ENCODE measurements at regions not wholly inside any gene's neighbourhood (a gene's known extent, or its start where the extent isn't known, plus 50 kb on each side); places are given as distances from the start of the nearest gene placed in this dataset.
"Not testable (repeated sequence)": the region's sequence is repeated elsewhere in the genome, so short reads cannot be mapped to it uniquely, and the experiment has no call there.

GRCh38 chr10:28768227-28768626 is 90.9 kb downstream of the BAMBI start:
- CTCF ChIA-PET, result no interaction called here
- intact Hi-C loops (cut with micrococcal nuclease; ENCODE audit: unreplicated experiment), result no loop called here
- POLR2A ChIA-PET, result no interaction called here

GRCh38 chr10:28769091-28769604 is 91.8 kb downstream of the BAMBI start:
- DNase-seq (ENCODE audit: low read depth, low spot score) (no peak), ATAC-seq (no peak)
- BruUV-seq (replicated peaks), result no TSS peak
- Histone ChIP-seq H3K4me3 (ENCODE audit: low read depth in 2 of 2, low read length in 2 of 2) (no peak overlapping the region), H3K27me3 (ENCODE audit: control insufficient read depth, insufficient read depth, low read length) (no peaks in the 10 kb centered on the region), H3K36me3 (ENCODE audit: control insufficient read depth, insufficient read depth, low read length) (no peaks in the 10 kb centered on the region), H3K9me3 (ENCODE audit: control insufficient read depth, insufficient read depth, low read depth, low read length) (no peaks in the 10 kb centered on the region), H3K4me1 (ENCODE audit: control insufficient read depth, insufficient read depth, low read length) (no peaks in the 10 kb centered on the region), H3K27ac (ENCODE audit: low read length) (no peak overlapping the region)
- POLR2A ChIA-PET, result no interaction called here
- in situ Hi-C loops (cut with HindIII; ENCODE audit: low pct_unique_long_range_greater_than_20kb, low sequenced_read_pairs) (no loop called here), intact Hi-C loops (cut with micrococcal nuclease; ENCODE audit: unreplicated experiment) (no loop called here)
- CTCF ChIA-PET, result no interaction called here
- no peak for TF ChIP-seq POLR2AphosphoS5 (IDR thresholded peaks at IDR 0.05; ENCODE audit: low read depth, low read length)
- no peak for TF ChIP-seq TCF7L2 (IDR thresholded peaks at IDR 0.05; ENCODE audit: low read depth, low read length)
- TF ChIP-seq SIN3A (IDR thresholded peaks at IDR 0.05; ENCODE audit: borderline replicate concordance, insufficient read depth, low read depth, low read length), result no peak
- TF ChIP-seq, protein P1, sequence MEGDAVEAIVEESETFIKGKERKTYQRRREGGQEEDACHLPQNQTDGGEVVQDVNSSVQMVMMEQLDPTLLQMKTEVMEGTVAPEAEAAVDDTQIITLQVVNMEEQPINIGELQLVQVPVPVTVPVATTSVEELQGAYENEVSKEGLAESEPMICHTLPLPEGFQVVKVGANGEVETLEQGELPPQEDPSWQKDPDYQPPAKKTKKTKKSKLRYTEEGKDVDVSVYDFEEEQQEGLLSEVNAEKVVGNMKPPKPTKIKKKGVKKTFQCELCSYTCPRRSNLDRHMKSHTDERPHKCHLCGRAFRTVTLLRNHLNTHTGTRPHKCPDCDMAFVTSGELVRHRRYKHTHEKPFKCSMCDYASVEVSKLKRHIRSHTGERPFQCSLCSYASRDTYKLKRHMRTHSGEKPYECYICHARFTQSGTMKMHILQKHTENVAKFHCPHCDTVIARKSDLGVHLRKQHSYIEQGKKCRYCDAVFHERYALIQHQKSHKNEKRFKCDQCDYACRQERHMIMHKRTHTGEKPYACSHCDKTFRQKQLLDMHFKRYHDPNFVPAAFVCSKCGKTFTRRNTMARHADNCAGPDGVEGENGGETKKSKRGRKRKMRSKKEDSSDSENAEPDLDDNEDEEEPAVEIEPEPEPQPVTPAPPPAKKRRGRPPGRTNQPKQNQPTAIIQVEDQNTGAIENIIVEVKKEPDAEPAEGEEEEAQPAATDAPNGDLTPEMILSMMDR (IDR thresholded peaks at IDR 0.05), result no peak
- TF ChIP-seq REST (IDR thresholded peaks at IDR 0.05; ENCODE audit: insufficient read depth in 1 of 2, low read depth in 2 of 2, low read length in 1 of 2), result no peak

More at GRCh38 chr10:28768227-28768626, 90.9 kb downstream of the BAMBI start:
- H3K4me3 ChIP-seq (ENCODE audit: low read depth in 2 of 2, low read length in 2 of 2), result no peak overlapping the region
- in situ Hi-C loops (cut with HindIII; ENCODE audit: low pct_unique_long_range_greater_than_20kb, low sequenced_read_pairs), result no loop called here
- TF ChIP-seq POLR2AphosphoS5 (IDR thresholded peaks at IDR 0.05; ENCODE audit: low read depth, low read length) (no peak), TCF7L2 (IDR thresholded peaks at IDR 0.05; ENCODE audit: low read depth, low read length) (no peak), REST (IDR thresholded peaks at IDR 0.05; ENCODE audit: insufficient read depth in 1 of 2, low read depth in 2 of 2, low read length in 1 of 2) (no peak), SIN3A (IDR thresholded peaks at IDR 0.05; ENCODE audit: borderline replicate concordance, insufficient read depth, low read depth, low read length) (no peak)
- TF ChIP-seq, protein P1 (IDR thresholded peaks at IDR 0.05), result no peak
- no peaks in the 10 kb centered on the region for H3K36me3 ChIP-seq (ENCODE audit: control insufficient read depth, insufficient read depth, low read length)
- BruUV-seq (replicated peaks), result no TSS peak
- ATAC-seq (no peak), DNase-seq (ENCODE audit: low read depth, low spot score) (no peak)
- H3K27ac ChIP-seq (ENCODE audit: low read length), result no peak overlapping the region
- H3K27me3 ChIP-seq (ENCODE audit: control insufficient read depth, insufficient read depth, low read length), result no peaks in the 10 kb centered on the region
- no peaks in the 10 kb centered on the region for H3K9me3 ChIP-seq (ENCODE audit: control insufficient read depth, insufficient read depth, low read depth, low read length)
- H3K4me1 ChIP-seq (ENCODE audit: control insufficient read depth, insufficient read depth, low read length), result no peaks in the 10 kb centered on the region

DNA sequence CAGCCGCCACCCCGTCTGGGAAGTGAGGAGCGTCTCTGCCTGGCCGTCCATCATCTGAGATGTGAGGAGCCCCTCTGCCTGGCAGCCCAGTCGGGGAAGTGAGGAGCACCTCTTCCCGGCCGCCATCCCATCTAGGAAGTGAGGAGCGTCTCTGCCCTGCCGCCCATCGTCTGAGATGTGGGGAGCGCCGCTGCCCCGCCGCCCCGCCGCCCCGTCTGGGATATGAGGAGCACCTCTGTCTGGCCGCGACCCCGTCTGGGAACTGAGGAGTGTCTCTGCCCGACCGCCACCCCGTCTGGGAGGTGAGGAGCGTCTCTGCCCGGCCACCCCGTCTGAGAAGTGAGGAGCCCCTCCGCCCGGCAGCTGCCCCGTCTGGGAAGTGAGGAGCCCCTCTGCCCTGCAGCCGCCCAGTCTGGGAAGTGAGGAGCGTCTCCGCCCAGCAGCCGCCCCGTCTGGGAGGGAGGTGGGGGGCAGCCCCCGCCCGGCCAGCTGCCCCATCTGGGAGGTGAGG is 94.3 kb downstream of the BAMBI start:
- BruUV-seq (replicated peaks); ATAC-seq; H3K9me3 ChIP-seq (ENCODE audit: control insufficient read depth, insufficient read depth, low read depth, low read length); H3K36me3 ChIP-seq (ENCODE audit: control insufficient read depth, insufficient read depth, low read length); intact Hi-C loops (cut with micrococcal nuclease; ENCODE audit: unreplicated experiment); H3K27me3 ChIP-seq (ENCODE audit: control insufficient read depth, insufficient read depth, low read length); H3K4me1 ChIP-seq (ENCODE audit: control insufficient read depth, insufficient read depth, low read length); H3K27ac ChIP-seq (ENCODE audit: low read length); H3K4me3 ChIP-seq (ENCODE audit: low read depth in 2 of 2, low read length in 2 of 2); DNase-seq (ENCODE audit: low read depth, low spot score); CTCF ChIA-PET; in situ Hi-C loops (cut with HindIII; ENCODE audit: low pct_unique_long_range_greater_than_20kb, low sequenced_read_pairs); POLR2A ChIA-PET: not testable (repeated sequence)

Data from Panc1 (cell line).